AG04449 (cell line): ENCODE measurements at regions not wholly inside any gene's neighbourhood (a gene's known extent, or its start where the extent isn't known, plus 50 kb on each side); places are given as distances from the start of the nearest gene placed in this dataset.

Experiments
- CTCF ChIA-PET: fragments of 350-600 bp; formaldehyde crosslinking; extraction: SDS; loops from one replicate; lab custom pipeline; 2021; ENCODE audit warnings: antibody characterized with exemption; lab: Yijun Ruan, JAX
- POLR2A ChIA-PET: fragments of 400-600, 350-600 bp; formaldehyde crosslinking; extraction: SDS; loops from one replicate; lab custom pipeline; 2020; ENCODE audit warnings: antibody characterized with exemption, inconsistent platforms; lab: Yijun Ruan, JAX
- DNase-seq: peaks from one replicate; pipeline ENCODE4 v3.0.0-alpha.2; 2010; ENCODE audit warnings: low read depth, low spot score
- H3K4me3 ChIP-seq: 2 replicates; pipeline ENCODE4 v1.5.1; 2011; ENCODE audit warnings: low read depth, mild to moderate bottlenecking, control low read depth, low read length
- CTCF ChIP-seq: IDR thresholded peaks from one replicate; pipeline ENCODE4 v1.5.1; 2011; ENCODE audit warnings: mild to moderate bottlenecking, moderate library complexity, low read length, control low read depth, inconsistent platforms; ENCODE audit not compliant: insufficient read depth; ENCODE audit errors: missing control alignments

DNA sequence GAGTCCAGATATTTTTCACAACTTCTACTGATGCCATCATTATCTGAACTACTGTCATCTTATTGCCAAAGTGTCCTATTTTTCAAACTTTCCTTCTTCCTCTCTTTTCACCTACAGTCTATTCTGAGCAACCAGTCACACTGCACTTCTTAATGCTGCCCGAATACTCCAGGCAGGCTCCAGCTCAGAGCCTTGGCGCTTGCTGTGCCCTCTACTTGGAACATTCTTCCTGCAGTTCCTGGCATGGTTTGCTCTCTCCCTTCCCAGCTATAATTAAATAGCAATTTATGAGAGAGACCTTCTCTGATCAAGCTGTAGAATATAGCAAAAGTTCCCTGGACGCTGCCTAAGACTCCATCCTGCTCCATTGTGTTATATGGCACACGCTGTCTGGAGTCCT is 831.6 kb downstream of the QKI start:
- POLR2A ChIA-PET, result no interaction called here
- no peak for TF ChIP-seq CTCF
- no peak for DNase-seq
- CTCF ChIA-PET, result no interaction called here
- H3K4me3 ChIP-seq, result no peak overlapping the region

DNA sequence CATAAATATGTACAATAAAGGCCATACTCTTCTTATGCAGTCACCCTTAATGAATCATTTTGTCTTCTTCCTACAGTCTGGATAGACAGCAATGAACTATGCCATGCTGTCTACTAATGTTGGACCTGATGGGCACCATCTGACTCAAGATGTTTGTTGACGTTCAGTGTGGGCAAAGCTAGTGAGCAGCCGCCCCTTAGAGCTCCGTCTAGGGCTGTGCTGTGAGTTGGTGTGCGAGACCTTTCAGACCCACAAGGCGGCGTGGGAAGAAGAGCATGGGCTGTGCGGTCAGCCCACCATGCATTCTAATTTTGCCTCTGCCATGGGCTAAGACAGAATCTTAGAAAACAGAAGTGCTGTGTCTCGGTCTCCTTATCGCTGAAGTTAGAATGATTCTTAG is 829.4 kb downstream of the QKI start:
- TF ChIP-seq CTCF, result no peak
- no peak overlapping the region for H3K4me3 ChIP-seq
- DNase-seq, result no peak
- POLR2A ChIA-PET, result no interaction called here
- CTCF ChIA-PET, result no interaction called here

DNA sequence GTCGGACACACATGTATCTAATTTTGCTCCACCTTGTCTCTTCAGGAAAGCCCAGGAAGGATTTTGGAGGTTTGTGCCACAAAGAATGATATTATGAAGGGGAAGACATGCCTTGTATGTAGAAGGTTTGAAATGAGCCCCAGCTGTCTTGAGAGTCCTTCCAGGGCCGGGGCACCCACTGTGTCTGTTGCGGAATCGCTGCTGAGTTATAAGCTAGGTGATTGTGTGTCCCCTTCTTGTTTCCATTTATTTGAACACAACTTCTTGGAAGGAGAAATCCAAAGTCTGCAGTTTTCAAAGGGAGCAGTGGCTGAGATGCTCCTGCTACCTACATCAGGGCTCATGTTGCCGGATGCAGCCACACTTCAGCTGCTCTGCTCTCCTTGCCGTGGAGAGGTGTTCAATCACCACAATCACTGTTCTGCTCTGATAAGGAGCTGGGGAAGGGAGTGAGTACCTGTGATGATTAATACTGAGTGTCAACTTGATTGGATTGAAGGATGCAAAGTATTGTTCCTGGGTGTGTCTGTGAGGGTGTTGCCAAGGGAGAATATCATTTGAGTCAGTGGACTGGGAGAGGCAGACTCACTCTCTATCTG is 828.6 kb downstream of the QKI start:
- POLR2A ChIA-PET, result no interaction called here
- DNase-seq, result no peak
- H3K4me3 ChIP-seq, result no peak overlapping the region
- CTCF ChIA-PET, result no interaction called here
- TF ChIP-seq CTCF, result no peak

GRCh38 chr6:164230804-164231203 is 816.3 kb downstream of the QKI start:
- no peak for TF ChIP-seq CTCF
- no peak for DNase-seq
- ChIA-PET CTCF (no interaction called here), POLR2A (no interaction called here)
- H3K4me3 ChIP-seq, result no peak overlapping the region

DNA sequence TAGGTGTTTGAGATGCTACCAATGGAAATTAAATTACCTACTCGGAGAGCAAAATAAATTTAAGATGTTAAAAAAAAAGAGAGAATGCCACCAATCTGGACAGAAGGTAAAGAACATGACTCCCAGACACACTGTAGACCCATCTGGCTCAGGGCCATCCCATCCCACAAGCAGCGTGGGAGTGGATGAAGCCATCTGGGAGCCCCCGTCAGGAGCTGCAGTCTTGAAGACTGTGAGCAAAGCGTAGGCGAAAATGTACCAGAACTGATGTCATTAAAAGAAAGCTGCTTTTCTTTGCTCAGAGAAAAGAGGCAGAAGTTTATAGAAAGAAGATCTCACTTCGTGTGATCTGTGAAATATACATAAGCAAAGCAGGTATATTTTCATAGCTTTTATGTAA is 815.7 kb downstream of the QKI start:
- ChIA-PET POLR2A (no interaction called here), CTCF (no interaction called here)
- DNase-seq, result no peak
- no peak for TF ChIP-seq CTCF
- H3K4me3 ChIP-seq, result no peak overlapping the region

DNA sequence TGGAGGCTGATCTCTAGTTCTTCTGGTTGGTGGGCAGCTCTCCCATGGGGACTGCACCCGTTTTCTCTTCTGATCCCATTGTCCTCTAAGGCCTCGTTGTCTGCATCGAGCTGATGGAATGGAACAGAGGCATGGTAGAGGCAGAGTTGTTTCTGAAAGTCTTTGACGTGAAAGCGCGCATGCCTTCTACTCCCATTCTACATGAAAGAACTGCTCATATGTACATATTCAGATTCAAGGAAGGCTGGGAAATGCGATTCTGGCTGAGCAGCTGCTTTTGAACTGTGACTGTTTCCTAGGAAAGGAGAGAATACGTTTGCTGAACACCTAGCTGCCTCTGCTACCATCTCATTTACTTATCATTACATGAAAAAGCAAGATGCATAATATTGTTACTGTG is 815.2 kb downstream of the QKI start:
- no peak overlapping the region for H3K4me3 ChIP-seq
- ChIA-PET CTCF (no interaction called here), POLR2A (no interaction called here)
- no peak for TF ChIP-seq CTCF
- DNase-seq, result no peak
